Mucosa of rectum (tissue), 2 donors: ENCODE measurements at regions not wholly inside any gene's neighbourhood (a gene's known extent, or its start where the extent isn't known, plus 50 kb on each side); places are given as distances from the start of the nearest gene placed in this dataset.

Experiments
- H3K27ac ChIP-seq, 2 donors: one replicate each; pipeline ENCODE4 v1.7.0; 2013; ENCODE audit warnings: inconsistent platforms in 2 of 2, low read depth in 2 of 2, low read length in 2 of 2
- H3K27me3 ChIP-seq, 2 donors: one replicate each; pipeline ENCODE4 v1.7.0; 2013; ENCODE audit warnings: low read length in 2 of 2; ENCODE audit not compliant: control insufficient read depth in 2 of 2, insufficient read depth in 2 of 2
- H3K36me3 ChIP-seq, 2 donors: one replicate each; pipeline ENCODE4 v1.7.0; 2013; ENCODE audit warnings: low read length in 2 of 2; ENCODE audit not compliant: control insufficient read depth in 2 of 2, insufficient read depth in 2 of 2
- H3K4me1 ChIP-seq, 2 donors: one replicate each; pipeline ENCODE4 v1.7.0; 2013; ENCODE audit warnings: low read length in 2 of 2, mild to moderate bottlenecking in 1 of 2; ENCODE audit not compliant: control insufficient read depth in 2 of 2, insufficient read depth in 2 of 2
- H3K4me3 ChIP-seq, 2 donors: one replicate each; pipeline ENCODE4 v1.7.0; 2013; ENCODE audit warnings: low read length in 2 of 2
- H3K9ac ChIP-seq, 2 donors: one replicate each; pipeline ENCODE4 v1.7.0; 2013; ENCODE audit warnings: low read length in 2 of 2, low read depth in 1 of 2, mild to moderate bottlenecking in 1 of 2
- H3K9me3 ChIP-seq, 2 donors: one replicate each; pipeline ENCODE4 v1.7.0; 2013; ENCODE audit warnings: low read length in 2 of 2; ENCODE audit not compliant: control insufficient read depth in 2 of 2
- donor health status: healthy.
- donor health status: Normal muscosa, but diverticular disease.

DNA sequence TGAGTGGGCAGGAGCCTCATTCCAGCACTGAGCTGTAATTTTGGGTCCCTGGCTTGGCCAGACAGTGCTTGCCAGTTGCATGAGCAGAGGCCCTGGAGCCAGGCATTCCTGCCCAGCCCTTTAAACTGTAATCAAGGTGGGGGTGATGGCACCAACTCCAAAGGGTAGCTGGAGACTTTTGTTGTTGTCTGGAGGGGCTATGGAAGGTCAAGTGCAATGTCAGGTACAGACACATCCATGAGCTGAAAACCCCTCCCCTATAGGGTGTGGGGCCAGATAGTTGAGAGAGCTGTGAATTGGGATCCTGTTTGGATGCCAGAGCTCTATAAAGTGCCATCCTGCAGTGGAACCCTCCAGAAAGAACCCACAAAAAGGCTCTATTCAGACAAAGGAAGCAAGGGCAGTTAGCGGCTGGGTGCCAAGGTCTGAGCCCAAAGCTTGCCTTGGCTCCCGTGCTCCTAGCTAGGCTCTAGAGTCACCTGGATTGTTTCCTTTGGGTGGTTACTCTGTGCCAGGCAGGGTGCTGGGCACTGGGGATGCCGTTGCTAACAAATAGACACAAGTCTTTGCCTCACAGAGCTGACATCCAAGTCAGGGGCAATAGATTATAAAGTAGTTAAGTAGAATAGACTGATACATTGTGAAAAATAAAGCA is 163.0 kb downstream of the EFNB1 start:
- Histone ChIP-seq H3K4me3 (no peak overlapping the region), H3K4me1 (peaks cover 20 to 23% of the 10 kb centered on the region in 2 donors), H3K9ac (no peak overlapping the region), H3K36me3 (no peaks in the 10 kb centered on the region), H3K27ac (no peak overlapping the region), H3K9me3 (no peaks in the 10 kb centered on the region), H3K27me3 (peaks cover 3 to 8% of the 10 kb centered on the region in 2 donors)

DNA sequence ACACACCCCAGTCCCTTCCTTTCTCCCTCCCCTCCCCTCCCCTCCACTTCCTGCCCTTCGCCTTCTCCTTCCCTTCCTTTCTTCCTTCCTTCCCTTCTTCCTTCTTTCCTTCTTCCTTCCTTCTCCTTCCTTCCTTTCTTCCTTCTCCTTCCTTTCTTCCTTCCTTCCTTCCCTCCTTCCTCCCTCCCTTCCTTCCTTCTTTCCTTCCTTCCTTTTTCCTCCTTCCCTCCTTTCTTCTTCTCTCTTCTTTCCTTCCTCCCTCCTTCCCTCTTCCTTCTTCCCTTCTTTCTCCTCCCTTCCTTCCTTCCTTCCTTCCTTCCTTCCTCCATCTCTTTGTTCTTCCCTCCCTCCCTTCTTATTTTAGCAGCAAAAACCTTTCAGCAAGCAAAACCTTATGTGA is 162.1 kb downstream of the EFNB1 start:
- Histone ChIP-seq H3K9ac (no peak overlapping the region), H3K27ac (no peak overlapping the region), H3K9me3 (no peaks in the 10 kb centered on the region), H3K4me1 (peaks cover 14 to 17% of the 10 kb centered on the region in 2 donors), H3K27me3 (peaks cover 3 to 8% of the 10 kb centered on the region in 2 donors), H3K4me3 (no peak overlapping the region), H3K36me3 (no peaks in the 10 kb centered on the region)

DNA sequence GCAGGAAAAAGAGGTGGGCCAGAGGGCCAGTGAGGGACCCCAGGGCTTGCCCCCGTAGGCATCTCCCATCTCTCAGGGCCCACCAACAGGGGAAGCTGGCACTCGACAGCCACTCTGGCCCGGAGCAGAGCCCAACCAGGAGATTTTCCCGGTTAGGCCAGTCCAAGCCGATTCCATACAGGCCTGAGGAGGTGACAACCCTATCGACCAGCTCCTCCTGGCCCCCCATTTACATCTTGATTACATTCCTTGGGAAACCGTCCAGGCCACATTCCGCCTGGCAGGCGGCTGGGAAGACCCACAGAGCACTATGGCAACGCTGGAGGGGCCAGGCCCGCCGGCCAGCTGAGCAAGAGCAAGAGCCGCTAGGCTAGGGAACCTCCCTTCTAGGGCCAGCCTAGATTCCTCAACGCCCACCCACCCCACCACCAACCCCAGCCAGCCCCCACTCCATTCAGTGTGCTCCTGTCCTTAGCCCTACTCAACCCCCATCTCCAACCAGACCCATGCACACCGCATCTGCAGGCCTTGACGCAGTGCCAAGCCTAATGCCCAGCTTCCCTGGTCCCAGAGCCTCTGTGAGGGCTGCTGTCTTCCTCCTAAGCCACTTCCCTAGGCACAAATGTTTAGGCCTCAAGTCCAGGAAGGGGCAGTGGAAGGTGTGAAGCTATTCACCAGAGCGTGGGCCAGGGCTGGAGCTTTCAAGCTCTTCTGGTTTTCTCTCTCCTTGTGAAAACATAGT is 161.2 kb downstream of the EFNB1 start:
- Histone ChIP-seq H3K9me3 (no peaks in the 10 kb centered on the region), H3K9ac (no peak overlapping the region), H3K27ac (peak overlapping the region in 1 of 2 donors; percentile 14), H3K4me1 (peaks cover 6 to 10% of the 10 kb centered on the region in 2 donors), H3K4me3 (no peak overlapping the region), H3K27me3 (peaks cover 3 to 8% of the 10 kb centered on the region in 2 donors), H3K36me3 (no peaks in the 10 kb centered on the region)

DNA sequence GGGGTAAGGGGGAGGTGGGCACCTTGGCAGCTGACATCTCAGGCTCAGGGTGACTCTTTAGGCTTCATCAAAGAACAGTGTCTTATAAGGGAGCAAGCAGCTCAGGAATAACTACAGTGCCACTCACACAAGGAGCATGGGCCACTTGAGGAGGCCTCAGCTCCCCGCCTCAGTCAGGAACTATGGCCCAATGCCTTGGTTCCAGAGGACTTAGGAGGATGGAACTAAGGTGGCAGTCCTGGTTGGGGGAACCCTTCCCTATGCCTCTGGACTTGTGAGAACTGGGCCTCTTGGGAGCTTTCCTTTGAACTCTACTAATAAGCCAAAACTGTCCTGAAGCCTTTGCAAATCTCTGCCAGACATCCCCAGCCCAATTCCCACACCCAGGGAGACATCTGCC is 160.6 kb downstream of the EFNB1 start:
- no peak overlapping the region for H3K4me3 ChIP-seq
- peaks cover 2 to 4% of the 10 kb centered on the region in 2 donors for H3K4me1 ChIP-seq
- H3K9me3 ChIP-seq, result no peaks in the 10 kb centered on the region
- H3K27me3 ChIP-seq, result peaks cover 3 to 4% of the 10 kb centered on the region in 2 donors
- peak overlapping the region in 1 of 2 donors; percentile 14 for H3K27ac ChIP-seq
- H3K36me3 ChIP-seq, result no peaks in the 10 kb centered on the region
- no peak overlapping the region for H3K9ac ChIP-seq

DNA sequence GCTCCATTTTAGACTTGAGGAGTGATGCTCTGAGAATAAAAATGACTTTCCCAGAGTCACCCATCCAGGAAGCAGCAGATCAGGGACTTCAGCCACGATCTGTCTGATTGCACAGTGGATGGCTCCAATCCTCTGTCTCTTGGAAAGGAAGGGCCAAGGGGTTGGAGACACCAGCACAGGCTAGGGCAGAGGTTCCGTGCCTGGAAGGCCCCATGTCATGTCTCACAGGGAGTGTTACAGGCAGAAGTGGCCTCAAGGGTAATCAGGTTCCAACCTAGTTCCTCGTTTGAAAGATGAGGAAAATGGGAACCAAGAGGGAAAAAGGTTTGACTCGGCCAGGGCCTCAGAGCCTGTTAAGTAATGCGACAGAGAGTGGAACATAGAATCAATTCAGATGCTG is 160.0 kb downstream of the EFNB1 start:
- H3K4me1 ChIP-seq, result peaks cover 0 to 4% of the 10 kb centered on the region in 2 donors
- H3K9ac ChIP-seq, result no peak overlapping the region
- no peaks in the 10 kb centered on the region for H3K9me3 ChIP-seq
- no peak overlapping the region for H3K27ac ChIP-seq
- H3K36me3 ChIP-seq, result no peaks in the 10 kb centered on the region
- H3K4me3 ChIP-seq, result no peak overlapping the region
- peaks cover 0 to 3% of the 10 kb centered on the region in 2 donors for H3K27me3 ChIP-seq

DNA sequence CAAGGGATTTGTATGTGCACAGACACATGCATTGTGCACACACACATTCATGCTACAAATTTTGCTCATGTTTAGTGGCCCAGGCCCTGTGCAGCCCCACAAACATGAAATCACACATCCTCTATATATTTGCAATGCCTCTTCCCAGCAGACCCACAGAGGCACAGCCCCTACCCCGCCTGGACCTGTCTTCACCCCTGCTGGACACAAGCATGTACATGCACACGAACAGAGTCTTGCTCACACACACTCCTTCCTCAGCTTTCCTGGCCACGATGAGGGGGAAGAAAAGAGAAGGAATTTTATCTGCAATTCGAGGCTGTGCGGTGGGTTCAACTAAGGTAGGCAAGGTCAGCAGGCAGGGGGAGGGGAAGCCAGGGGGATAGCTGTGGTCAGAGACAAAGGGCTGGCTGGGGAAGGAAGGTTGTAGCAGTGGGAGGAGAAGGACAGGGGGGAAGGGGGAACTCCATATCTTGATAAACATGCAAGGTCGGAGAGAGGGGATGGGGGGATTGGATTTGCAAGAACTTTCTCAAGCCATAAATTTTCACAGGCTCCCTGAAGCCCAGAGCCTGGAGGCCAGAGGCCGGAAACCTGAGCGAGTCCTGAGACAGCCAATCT is 156.4 kb downstream of the EFNB1 start:
- H3K27me3 ChIP-seq, result no peaks in the 10 kb centered on the region
- no peak overlapping the region for H3K4me3 ChIP-seq
- no peaks in the 10 kb centered on the region for H3K9me3 ChIP-seq
- H3K9ac ChIP-seq, result no peak overlapping the region
- H3K27ac ChIP-seq, result no peak overlapping the region
- H3K36me3 ChIP-seq, result no peaks in the 10 kb centered on the region
- H3K4me1 ChIP-seq, result no peaks in the 10 kb centered on the region

DNA sequence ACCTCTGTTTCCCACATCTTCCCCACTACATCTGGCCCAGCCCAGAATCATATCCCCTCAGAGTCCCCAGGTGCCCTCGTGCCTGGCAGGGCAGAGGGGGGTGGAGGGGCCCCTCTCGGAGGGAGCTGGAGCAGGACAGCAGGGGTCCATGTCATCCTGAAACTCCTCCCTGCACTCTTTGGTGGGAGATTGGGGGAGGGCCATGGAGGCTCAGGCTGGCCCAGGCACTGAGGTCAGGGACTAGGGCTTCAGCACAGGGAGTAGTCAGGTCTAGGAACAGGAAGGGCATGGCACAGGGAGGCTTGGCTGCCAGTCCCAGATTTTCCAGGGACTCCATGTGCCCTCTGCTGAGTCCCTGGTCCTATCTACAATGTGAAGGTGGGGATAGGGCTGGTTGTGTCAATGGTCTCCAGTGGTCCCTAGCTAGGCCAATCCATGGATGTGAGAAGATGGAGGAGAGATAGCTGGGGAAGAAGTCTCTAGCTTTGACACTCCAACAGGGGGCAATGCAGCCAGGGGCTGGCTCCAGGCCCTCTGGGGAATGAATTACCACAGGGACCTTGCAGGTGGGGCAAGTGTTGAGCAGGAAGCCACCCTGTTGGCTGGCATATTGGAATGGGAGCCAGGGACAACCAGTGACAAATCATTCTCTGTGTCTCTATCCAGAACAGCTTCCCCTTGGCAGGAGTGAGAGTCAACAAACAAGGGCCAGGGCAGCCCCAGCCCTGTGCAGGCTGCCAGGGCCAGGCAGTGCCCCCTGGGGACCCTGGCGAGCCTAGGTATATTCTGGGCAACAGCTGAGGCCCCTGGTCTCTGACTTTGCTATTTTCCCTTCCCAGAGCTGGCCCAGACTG is 154.4 kb downstream of the EFNB1 start:
- H3K4me3 ChIP-seq, result no peak overlapping the region
- H3K9ac ChIP-seq, result no peak overlapping the region
- H3K36me3 ChIP-seq, result no peaks in the 10 kb centered on the region
- no peak overlapping the region for H3K27ac ChIP-seq
- no peaks in the 10 kb centered on the region for H3K27me3 ChIP-seq
- H3K9me3 ChIP-seq, result no peaks in the 10 kb centered on the region
- no peaks in the 10 kb centered on the region for H3K4me1 ChIP-seq

DNA sequence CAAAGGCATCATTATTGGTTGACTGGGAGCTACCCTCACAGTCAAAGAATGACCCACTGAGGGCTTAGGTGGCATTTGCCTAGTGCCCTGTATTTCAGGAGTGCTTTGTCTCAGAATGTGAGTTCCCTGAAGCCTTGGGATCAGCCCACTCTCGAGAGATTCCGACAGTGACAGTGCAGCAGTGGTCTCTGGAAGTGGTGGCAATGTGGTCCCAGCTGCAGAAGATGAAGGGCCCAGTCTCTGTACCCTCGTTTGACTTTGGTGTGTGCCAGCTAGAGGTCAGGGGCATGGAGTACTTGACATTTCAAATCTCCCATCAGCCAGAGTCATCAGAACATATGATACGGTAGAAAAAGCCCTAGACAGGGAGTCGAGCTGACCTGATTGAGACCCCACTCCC is 153.7 kb downstream of the EFNB1 start:
- Histone ChIP-seq H3K27me3 (no peaks in the 10 kb centered on the region), H3K36me3 (no peaks in the 10 kb centered on the region), H3K9ac (no peak overlapping the region), H3K4me3 (no peak overlapping the region), H3K9me3 (no peaks in the 10 kb centered on the region), H3K27ac (no peak overlapping the region), H3K4me1 (no peaks in the 10 kb centered on the region)

DNA sequence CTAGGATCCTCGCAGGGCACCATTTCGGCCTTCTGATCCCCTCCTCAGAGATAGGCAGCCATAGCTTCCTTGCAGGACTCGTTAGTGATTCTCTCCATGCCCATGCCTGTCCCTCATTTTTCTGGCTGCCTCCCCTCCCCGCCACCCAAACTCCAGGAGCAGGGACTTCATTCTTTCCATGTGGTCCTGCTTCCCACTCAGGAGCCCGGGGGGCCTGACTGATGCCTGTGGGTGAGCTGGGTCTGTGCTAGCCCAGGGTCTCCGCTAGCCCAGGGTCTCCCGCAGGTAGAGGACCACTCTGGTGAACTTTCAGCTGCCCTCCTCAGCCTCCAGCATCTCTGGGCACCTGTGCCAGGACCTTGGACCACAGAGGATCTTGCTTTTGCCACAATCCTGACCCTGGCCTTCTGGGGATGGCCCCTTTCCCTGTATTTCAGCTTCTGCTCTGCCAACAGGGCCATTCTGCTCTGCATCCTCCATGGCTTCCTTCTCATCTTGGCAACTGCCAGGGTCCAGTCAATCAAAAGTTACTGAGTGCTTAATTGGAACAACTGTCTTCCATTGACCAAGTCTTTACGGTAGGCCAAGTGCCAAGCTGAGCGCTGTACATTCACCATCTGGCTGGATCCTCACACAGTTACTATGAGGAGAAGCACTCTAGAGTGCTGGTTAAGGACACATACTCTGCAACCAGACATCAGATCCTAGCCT is 152.2 kb downstream of the EFNB1 start:
- no peak overlapping the region for H3K9ac ChIP-seq

More for the DNA sequence above, 152.2 kb downstream of the EFNB1 start:
- Histone ChIP-seq H3K36me3 (no peaks in the 10 kb centered on the region), H3K4me1 (no peaks in the 10 kb centered on the region), H3K9me3 (no peaks in the 10 kb centered on the region), H3K4me3 (no peak overlapping the region), H3K27ac (no peak overlapping the region), H3K27me3 (no peaks in the 10 kb centered on the region)
